Hindlimb muscle (tissue), 1 donor: ENCODE measurements at regions not wholly inside any gene's neighbourhood (a gene's known extent, or its start where the extent isn't known, plus 50 kb on each side); places are given as distances from the start of the nearest gene placed in this dataset.

ENCODE experiments used
- DNase-seq: peaks from one replicate; pipeline ENCODE4 v3.0.0-alpha.2; 2013

DNA sequence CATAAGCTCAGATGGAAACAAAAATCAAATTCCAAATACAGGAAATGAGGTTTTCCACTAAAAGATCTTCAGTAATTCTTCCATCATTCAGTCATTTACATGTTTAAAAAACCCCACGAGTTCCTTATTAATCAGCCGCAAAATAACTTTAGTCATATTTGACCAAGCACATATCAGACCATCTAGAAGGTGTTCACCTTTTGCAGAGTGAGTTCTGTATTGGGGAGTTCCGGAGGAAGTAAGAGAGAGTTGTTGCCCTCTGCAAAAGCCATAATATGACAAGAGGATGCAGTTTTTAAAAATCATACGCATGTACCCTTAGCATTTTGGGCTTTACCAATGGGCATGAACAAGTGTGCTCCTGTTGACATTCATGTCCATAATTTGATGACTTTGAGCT is 61.6 kb downstream of the CCR1 start:
- no peak for DNase-seq

DNA sequence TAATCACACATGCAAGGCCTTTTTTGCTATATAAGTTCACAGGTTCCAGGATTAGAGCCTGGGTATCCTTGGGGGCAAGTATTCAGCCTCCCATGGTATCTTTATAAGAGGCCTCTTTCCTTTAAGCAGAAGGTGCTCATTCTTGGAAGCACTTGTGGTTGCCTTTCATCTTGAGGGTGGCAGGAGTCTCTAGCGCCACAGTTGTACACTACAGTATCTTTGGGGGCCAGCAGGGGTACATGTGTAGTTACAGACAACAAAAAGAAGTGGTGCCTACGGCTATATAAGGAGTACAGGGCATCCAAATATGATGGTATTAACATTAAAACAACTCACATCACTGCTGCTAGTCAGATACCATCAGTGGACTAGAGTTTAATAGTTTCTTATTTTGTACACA is 62.1 kb downstream of the CCR1 start:
- DNase-seq: no peak

DNA sequence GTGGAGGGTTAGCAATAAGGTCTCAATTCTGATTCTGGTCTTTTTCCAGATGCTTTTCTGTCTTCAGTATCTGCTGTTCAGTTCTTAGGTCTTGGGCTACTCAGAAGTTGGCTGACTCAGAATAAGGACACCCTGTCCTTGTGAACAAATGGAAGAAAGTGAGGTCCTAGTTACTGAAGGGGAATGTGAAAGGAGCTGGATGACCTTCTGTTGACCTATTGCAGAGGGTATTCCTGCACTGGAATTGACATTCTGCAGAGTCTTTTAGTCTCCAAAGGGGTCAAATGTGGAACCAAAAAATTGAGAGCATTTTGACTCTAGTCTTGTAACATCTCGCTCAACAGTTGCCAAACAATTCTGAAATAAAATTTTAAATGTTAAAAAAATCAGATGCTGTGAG is 63.0 kb downstream of the CCR1 start:
- DNase-seq: no peak

DNA sequence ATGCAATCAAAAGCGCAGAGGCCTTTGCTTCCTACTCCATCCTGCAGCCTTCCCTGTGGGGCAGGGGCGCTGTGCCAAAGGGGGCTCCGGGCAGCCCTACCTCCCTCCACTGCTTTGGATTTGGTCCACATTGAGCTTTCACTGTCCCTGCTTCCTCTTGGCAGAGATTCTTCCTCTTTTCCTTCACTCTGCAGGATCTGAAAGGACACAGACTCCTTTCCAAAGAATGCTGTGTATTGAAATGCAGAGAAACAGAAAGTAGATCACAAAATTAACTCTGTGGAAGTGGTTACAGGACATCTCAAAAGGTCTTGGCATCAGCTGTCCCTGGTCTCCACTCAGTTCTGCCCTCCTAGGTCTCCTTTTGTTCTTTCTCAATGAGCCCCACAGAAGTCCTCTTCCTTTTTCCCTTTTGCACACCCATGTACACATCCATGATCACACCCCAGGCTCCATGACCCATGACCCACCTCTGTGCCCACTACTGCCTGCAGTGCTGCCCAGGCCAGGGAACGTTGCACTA is 64.1 kb downstream of the CCR1 start:
- DNase-seq: peak; percentile 24

DNA sequence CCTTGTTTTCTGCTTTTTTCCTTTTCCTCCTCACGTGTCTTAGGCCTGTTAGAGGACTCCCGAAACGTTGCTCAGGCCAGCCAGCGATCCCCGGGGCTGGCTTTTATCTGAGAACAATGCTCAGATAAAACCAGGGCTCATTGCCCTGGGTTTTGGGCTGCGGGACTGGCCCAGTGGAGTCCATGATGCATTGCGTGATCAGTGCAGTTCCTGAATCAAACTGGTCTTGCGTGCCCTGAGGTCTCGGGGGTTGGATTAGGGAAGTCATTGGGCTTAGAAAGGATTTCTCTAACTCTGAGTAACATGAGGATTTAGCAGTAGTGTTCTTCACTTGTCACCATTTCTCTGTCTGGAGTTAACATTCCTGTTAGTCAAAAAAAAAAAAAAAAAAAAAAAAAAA is 66.3 kb downstream of the CCR1 start:
- DNase-seq: no peak

DNA sequence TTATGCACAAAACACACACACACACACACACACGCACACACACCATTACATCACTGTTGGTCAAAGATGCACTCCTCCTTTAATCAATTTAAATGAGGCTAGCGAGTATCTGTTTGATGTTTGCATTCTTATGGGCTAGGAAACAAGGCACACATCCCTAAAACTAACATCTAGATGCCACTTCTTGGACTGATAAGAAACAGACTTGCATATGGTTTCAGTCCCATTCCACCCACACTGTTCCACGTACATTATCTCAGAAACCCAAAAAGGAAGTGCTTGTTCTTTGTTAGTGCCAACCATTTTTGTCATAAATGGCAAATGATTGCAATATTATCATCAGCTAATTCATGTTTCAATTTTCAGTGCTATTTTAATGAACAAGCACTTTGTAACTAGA is 69.5 kb downstream of the CCR1 start:
- DNase-seq: no peak

DNA sequence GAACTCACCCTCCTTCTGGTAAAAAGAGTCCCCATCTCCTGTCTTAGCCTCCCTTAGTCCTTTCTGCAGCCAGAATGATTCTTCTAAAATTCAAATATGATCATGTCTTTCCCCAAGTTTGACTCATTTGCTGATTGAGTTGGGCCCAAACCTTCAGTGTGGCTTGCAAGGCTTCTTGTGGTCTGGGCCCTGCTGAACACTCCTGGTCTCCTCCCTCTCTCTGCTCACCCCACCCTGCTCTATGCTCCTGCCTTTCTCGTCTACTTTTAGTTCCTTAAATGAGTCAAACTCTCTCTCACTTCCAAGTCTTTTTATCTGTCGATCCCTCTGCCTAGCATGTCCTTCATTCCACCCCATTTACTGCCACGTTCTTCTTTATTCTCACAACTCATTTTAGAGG is 72.6 kb downstream of the CCR1 start:
- DNase-seq: no peak

DNA sequence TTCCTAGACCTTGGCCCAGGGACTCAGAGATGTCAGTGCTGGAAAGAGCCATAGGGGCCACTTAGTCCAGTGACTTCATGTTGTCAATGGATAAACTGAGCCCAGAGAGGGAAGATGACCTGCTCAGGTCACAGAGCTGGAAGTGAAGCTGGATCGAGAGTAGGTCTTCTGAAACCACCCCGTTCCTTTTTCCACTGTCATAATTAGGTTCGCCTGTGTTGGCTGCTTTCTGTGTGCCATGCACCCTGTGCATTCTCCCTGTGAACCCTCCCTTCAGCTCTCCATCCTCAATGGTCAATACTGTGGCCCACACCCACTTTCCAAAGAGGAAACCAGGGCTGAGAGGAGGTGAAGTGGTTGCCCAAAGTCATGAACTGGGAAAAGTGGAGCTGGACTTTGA is 74.8 kb downstream of the CCR1 start:
- DNase-seq: no peak

DNA sequence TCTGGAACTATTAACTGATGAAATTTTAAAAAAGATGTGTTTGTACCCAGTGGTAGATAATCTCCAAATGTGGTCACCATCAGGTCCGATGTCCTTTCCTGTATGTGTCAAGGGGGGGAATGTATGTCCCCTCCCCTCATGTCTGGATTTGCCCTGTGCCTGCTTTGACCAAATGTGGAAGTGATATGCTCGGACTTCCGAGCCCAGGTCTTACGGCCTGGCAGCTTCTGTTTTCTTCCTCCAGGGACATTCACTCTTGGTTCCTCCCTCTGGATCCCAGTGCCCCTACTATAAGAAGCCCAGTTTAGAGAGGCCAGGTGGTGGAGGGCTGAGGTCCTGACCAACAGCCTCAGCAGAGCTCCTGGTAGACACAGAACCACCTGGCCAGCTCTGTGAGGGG is 75.5 kb downstream of the CCR1 start:
- no peak for DNase-seq

DNA sequence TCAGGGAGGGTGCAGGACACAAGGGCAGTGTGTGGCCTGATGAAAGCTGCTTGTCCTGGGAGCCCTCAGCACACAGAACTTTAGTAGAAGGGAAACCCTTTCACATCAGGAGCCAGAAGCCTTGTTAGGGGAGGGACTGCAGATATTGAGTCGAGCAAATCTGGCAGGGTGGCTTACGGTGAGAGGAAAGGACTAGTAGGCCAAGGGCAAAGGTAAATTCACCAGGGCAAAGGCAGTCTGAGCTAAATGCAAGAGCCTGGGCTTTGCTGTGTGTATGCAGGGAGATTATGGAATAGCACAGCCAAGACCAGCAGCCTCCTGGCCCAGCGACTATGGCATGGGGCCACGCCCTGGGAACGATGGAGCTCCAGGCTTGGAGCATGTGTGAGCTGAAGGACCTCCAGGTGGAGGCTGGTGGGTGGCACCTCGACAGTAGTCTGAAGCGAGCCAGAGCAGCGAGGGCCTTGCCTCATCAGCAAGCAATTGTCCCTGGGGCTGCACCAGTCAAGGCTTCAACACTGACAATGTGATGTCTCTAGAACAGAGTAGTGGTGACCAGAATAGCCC is 76.1 kb downstream of the CCR1 start:
- DNase-seq: no peak

DNA sequence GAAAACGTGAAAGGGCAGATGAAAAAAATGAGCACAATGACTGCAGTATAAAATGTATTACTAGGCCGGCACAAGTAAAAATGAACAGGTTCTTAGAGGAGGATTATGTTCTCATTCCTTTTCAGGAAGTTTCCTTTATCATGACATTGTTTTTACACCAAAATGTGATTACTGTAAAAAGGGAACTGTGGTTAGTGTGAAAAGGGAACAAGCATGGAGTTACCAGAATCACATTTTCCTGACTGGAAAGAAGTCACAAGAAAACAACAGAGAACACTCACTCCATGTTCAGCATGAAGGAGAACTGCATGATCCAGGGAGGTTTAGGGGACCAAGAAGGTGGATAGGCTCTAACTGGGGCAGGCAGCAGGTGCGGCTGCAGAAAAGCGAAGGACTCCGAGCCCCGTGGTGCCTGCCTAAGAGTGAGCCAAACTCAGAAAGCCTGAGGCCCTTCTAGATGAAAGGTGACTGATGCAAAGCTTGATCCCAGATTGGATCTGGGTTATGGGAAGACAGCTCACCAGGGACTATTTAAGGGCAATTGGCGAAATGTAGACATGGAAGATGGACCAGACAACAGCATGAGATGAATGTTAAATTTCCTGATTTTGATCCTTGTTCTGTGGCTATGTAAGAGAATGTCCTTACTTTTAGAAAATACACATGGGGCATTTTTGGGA is 77.3 kb downstream of the CCR1 start:
- DNase-seq: no peak

DNA sequence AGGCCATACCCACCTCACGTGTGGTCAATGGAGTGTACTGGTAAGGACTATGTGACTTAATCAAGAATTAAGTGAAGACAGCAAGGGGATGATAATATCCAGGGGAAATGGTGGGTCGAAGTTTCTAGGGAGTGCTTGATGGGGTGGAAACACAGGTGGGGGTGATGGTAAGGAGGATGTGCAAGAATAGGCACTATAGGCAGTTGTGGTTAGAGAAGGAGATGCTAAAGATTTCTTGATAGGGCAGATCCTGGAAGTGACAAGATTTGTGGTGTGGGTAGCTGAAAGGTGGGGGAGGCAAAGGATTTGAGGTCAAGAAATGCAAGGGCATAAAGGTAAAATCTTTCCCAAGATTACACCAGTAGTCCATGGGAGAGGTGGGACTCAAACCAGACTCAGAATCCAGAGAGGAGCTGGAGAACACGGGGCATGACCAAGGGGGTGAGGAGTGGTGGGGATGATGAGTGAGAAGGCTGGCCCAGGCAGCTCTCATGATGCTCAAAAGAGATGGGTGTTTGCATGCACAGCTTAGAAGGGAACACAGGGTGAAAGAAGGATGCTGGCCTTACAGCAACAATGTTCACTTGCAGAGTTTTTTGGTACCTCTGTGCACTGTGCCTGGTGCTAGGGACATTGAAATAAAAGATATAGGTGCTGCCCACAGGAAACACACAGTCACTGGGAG is 78.4 kb downstream of the CCR1 start:
- DNase-seq: no peak

DNA sequence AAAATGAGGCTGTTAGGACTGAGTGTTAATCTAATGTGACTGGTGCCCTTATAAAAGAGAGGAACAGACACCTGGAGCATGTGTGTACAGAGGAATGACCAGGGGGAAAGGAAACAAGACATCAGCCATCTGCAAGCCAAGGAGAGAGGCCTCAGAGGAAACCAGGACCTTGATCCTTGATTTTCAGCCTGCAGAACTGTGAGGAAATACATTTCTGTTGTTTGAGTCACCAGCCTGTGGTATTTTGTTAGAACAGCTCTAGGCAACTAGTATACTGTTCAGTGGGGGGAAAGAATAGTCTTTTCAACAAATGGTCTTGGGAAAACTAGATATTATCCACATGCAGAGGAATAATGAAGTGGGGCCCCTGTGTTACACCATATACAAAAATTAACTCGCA is 80.6 kb downstream of the CCR1 start:
- DNase-seq: no peak

DNA sequence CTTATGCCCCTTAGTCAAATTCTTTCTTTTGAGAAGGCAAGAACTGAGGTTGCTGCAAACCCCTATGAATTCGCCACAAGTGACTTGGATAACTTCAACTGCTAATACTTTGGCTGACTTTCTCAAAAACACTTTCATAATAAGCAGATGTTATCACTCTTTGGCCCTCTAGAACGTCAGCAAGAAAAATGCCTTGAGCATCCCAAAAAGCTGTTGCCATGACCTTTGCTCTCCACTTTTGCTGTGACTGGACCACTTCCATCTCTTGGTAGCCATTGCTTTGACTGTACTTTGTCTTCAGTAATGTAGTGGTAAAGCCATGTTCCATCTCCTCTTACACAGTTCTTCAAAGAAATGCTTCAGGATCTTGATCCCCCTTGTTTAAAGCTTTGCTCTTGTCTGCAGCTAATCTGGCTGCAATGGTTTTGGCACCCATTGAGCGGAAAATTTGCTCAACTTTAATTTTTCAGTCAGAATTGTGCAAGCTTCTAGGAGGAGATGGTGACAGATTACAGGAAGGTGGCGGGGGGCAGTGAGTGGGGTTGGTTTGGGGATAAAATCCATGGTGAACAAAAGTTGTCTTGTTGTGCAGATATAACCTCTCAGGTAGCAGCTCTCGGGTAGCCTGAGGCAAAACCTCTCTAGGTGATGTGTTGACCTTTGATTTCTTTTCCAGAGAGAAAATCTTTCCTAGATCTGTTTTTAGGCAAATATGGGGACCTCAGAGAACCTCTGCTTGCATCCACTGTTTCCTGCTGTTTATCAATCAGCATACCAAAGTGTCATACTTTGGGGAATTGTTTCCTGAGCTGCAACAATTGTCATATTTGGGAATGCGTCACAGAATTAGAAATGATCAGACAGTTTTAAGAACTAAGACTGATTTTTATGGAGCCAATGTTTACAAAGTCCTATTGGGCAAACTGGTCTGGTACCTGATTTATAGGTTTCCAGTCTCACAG is 83.6 kb downstream of the CCR1 start:
- DNase-seq: no peak

DNA sequence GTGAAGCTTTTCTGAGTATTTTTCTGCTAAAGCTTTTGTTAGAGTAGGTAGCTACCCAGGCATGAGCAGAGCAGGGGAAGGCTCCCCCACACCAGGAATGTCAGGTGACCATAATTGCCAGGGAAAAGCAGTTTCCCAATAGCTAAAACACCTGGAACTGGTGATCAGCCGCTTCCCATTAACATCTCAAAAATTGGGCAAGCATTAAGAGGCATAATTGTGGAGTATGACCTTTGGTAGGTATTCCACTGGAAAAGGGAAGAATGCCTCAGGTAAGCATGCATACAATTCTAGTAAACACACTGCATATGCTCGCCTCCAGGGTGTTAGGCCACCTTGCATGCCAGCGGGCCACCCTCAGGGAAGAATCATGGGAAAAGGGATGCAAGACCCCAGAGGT is 84.5 kb downstream of the CCR1 start:
- DNase-seq: no peak

DNA sequence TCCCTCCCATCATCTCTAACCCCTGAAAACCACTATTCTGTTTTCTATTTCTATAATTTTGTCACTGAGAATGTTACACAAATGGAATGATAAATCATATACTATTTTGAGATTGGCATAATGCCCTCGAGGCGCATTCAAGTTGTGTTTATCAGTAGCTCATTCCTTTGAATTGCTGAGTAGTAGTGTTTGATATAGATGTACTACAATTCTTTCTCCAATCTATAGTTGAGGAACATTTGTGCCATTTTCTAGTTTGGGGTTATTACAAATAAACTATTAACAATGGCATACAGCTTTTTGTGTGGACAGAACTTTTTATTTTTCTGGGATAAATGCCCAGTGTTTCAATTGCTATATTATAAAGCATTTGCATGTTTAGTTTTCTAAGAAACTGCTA is 86.0 kb downstream of the CCR1 start:
- no peak for DNase-seq

DNA sequence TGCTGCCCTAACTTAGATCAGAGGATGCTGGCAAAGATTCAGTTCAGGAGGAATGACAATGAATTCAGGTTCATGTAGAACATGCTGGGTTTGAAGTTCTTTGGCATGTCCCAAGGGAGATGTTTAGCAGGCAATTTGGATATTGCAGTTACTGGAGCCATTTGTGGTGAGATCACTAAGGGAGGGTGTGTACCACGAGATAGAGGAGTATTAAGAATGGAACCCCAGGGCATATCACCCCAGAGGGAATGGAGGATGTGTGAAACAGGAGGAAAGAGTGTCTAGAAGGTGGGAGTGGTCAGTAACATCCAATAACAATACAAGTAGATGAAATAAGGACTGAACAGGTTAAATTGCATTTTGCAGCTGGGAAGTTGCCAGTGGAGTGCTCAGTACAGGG is 87.1 kb downstream of the CCR1 start:
- no peak for DNase-seq

DNA sequence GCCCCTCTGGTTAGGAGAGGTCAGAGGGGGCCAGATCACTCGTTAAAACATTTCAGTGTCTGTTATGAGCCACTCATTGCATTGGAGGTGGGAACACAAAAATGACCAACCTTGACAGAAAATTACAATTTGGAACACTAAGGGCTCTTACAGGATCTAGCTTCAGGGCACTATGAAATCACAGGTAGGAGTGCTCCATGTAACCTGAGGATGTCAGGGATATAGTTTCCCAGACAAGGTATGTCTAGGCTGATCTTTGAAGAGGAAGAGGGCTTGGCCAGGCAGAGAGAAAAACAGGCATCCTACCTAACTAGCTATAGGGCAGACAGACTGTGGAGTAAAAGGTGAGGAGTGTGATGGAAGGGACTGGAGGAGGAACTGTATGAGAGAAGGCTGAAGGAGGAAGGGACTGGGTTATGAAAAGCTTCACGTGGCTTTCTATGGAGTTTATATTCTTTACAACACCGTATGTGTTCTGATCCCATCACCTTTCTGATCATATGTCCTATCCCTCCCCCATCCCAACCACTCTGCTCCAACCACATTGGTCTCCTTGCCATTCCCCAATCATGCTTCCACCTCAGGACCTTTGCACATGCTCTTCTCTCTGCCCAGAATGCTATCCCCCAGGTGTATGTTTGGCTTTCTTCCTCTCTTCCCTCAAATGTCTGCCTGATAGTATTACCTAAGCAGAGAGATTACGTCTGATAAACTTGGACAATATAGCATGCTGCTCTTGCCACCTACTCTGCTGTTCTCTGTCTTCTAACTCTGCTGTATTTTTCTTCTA is 88.2 kb downstream of the CCR1 start:
- no peak for DNase-seq

DNA sequence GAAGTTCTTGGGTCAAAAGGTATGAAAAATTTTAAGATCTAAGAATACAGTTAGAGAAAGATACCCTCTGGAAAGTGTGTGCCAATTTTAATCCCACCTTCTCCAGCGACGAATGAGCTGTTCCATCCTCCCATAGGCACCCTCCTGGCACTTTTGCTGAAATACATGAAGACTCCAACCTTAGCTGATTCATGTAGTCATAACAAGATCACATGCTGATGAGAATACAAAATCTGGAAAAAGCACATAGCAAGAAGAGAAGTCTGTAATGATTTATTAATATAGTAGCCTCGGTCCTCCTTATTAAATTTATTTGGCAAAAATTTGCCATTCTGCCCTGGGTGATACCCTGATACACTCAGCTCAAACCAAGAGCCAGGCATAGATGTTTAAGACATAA is 88.9 kb downstream of the CCR1 start:
- no peak for DNase-seq

DNA sequence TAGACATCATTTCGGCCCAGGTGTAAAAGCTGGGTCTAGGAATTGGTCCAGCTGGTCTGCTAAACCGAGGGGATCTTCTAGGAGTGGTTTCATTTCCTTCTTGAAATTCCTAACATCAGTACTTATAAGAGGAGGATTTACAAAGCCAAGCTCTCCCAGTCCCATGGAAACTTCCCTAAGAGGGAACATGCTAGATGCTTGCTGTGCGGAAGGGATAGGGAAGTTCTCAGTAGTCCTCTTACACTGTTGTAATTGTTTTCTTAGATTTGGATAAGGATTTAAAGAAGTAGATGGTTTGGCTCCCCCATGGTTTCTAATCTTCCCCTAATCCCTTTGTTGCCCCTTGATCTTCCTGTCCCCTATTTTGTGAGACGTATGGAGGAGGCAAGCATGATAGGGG is 89.7 kb upstream of the XCR1 start:
- DNase-seq: no peak

DNA sequence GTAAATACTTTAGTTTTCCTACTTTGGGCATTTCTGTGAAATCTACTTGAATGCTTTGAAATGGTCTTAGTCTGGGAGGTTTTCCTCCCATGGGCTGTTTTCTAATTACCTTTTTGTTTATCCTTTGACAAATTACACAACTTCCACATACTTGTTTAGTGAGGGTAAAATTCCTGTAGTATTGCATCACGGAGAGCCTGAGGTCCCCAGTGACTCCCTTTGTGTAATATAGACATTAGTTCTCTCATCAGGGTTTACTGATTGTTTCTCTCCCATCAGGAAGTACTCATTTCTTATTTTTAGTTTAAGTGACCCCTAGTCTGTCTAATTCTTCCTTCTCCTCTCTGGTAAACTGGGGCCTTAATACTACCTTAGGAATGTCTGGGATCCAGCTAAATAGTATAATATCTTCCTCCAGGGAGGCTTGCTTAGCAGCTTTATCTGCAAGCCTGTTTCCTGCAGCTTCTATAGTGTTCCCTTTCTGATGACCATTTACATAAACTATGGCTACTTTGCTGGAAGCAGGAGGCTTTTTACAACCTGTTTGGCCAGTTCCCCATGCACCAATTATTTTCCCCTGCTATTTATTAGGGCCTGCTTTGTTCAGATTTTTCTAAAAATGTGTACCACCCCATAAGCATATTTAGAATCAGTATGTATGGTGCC is 87.2 kb upstream of the XCR1 start:
- DNase-seq: no peak

DNA sequence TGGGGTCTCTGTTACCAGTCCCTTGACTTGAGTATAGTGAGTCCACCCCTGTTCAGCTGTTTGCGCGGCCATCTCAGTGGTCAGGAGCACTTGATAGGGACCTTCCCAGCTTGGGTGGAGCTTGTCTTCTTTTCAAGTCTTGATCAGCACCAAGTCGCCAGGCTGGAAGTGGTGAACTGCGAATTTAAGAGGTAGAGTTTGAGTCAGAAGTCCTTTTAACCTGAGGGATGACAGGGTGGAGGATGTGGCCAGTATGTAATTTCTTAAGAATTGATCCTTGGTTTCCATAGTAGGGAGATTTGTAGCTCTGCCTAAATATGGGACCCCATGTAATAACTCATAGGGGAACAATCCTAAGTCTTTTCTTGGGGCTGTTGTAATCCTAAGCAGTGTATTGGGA is 86.3 kb upstream of the XCR1 start:
- DNase-seq: no peak
